SU-DHL-6 (cell line): ENCODE measurements at regions not wholly inside any gene's neighbourhood (a gene's known extent, or its start where the extent isn't known, plus 50 kb on each side); places are given as distances from the start of the nearest gene placed in this dataset.

Experiments used
- H2AFZ ChIP-seq: fragments of 200-600 bp; sonication (generic); 2 replicates; pipeline ENCODE4 v1.6.1; 2014; ENCODE audit warnings: low read depth, mild to moderate bottlenecking, moderate library complexity, mixed read lengths, antibody characterized with exemption, low read length; ENCODE audit not compliant: severe bottlenecking
- H3F3A ChIP-seq: fragments of 200-600 bp; shearing (Covaris generic); 2 replicates; pipeline ENCODE4 v1.6.0; 2016; ENCODE audit warnings: antibody characterized with exemption, mild to moderate bottlenecking; ENCODE audit not compliant: insufficient read depth
- H3K27ac ChIP-seq: fragments of 200-600 bp; sonication (generic); 2 replicates; pipeline ENCODE4 v1.5.1; 2016; ENCODE audit warnings: low read depth, mild to moderate bottlenecking, low read length, moderate library complexity, mixed read lengths
- H3K27me3 ChIP-seq: fragments of 200-600 bp; sonication (generic), shearing (Covaris generic); 2 replicates; pipeline ENCODE4 v1.6.0; 2014; ENCODE audit warnings: mild to moderate bottlenecking, low read length
- H3K36me3 ChIP-seq: fragments of 200-600 bp; sonication (generic); 2 replicates; pipeline ENCODE4 v1.6.1; 2014; ENCODE audit warnings: mild to moderate bottlenecking, low read length, mixed read lengths
- H3K4me2 ChIP-seq: fragments of 300-600, 200-600 bp; shearing (Covaris generic), sonication (generic); 2 replicates; pipeline ENCODE4 v1.6.0; 2014; ENCODE audit warnings: low read length, low read depth, mild to moderate bottlenecking; ENCODE audit not compliant: poor library complexity, severe bottlenecking
- H3K4me3 ChIP-seq: fragments of 200-600 bp; sonication (generic); 2 replicates; pipeline ENCODE4 v1.5.1; 2014; ENCODE audit warnings: antibody characterized with exemption, low read length, mild to moderate bottlenecking, mixed read lengths; ENCODE audit not compliant: insufficient read depth, poor library complexity, severe bottlenecking
- H3K79me2 ChIP-seq: fragments of 200-600 bp; sonication (generic); 2 replicates; pipeline ENCODE4 v1.6.1; 2014; ENCODE audit warnings: mild to moderate bottlenecking, low read length, moderate library complexity; ENCODE audit not compliant: insufficient read depth
- H3K9ac ChIP-seq: fragments of 200-600 bp; sonication (generic); 2 replicates; pipeline ENCODE4 v1.7.0; 2014; ENCODE audit warnings: mild to moderate bottlenecking, low read length
- H3K9me2 ChIP-seq: fragments of 200-600 bp; sonication (generic); replicated peaks from 2 replicates; pipeline ENCODE4 v1.6.1; 2014; ENCODE audit warnings: low read length; ENCODE audit not compliant: insufficient read depth
- H3K9me3 ChIP-seq: fragments of 200-600 bp; sonication (generic); 2 replicates; pipeline ENCODE4 v1.6.1; 2014; ENCODE audit warnings: low read length, mixed read lengths; ENCODE audit not compliant: insufficient read depth
- H4K20me1 ChIP-seq: fragments of 200-600 bp; sonication (generic); 2 replicates; pipeline ENCODE4 v1.6.1; 2014; ENCODE audit warnings: low read depth, mild to moderate bottlenecking, antibody characterized with exemption, low read length, moderate library complexity, mixed read lengths
- EZH2phosphoT487 ChIP-seq: fragments of 200-600 bp; sonication (generic), shearing (Covaris generic); conservative IDR thresholded peaks from 2 replicates; pipeline ENCODE4 v1.6.1; 2018; ENCODE audit warnings: mild to moderate bottlenecking, antibody characterized with exemption, low read length, moderate library complexity, mixed read lengths
- TF ChIP-seq, protein P1 (sequence below): fragments of 200-600 bp; sonication (generic); IDR thresholded peaks from one replicate; pipeline ENCODE4 v1.5.1; 2017; ENCODE audit warnings: antibody characterized with exemption, mild to moderate bottlenecking, low read length, moderate library complexity; ENCODE audit not compliant: insufficient read depth, poor library complexity, severe bottlenecking

DNA sequence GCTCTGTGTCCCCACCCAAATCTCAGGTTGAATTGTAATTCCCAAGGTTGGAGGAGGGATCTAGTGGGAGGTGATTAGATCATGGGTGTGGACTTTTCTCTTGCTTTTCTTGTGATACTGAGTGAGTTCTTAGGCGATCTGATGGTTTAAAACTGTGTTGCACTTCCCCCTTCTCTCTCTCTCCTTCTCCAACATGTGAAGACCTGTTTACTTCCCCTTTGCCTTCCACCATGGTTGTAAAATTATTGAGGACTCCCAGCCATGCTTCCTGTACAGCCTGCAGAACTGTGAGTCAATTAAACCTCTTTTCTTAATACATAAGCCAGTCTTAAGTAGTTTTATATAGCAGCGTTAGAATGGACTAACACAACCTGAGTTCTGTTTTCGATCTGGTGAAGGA is 738.2 kb downstream of the ARAP2 start:
- H4K20me1 ChIP-seq = no peaks in the 10 kb centered on the region
- no peaks in the 10 kb centered on the region for H3K79me2 ChIP-seq
- no peak overlapping the region for H3K4me2 ChIP-seq
- no peaks in the 10 kb centered on the region for H3K27me3 ChIP-seq
- TF ChIP-seq, protein P1, sequence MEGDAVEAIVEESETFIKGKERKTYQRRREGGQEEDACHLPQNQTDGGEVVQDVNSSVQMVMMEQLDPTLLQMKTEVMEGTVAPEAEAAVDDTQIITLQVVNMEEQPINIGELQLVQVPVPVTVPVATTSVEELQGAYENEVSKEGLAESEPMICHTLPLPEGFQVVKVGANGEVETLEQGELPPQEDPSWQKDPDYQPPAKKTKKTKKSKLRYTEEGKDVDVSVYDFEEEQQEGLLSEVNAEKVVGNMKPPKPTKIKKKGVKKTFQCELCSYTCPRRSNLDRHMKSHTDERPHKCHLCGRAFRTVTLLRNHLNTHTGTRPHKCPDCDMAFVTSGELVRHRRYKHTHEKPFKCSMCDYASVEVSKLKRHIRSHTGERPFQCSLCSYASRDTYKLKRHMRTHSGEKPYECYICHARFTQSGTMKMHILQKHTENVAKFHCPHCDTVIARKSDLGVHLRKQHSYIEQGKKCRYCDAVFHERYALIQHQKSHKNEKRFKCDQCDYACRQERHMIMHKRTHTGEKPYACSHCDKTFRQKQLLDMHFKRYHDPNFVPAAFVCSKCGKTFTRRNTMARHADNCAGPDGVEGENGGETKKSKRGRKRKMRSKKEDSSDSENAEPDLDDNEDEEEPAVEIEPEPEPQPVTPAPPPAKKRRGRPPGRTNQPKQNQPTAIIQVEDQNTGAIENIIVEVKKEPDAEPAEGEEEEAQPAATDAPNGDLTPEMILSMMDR = no peak
- no peak for TF ChIP-seq EZH2phosphoT487
- H3K27ac ChIP-seq = no peak overlapping the region
- no peaks in the 10 kb centered on the region for H3F3A ChIP-seq
- no peak overlapping the region for H3K4me3 ChIP-seq
- no peak overlapping the region for H2AFZ ChIP-seq
- no peak overlapping the region for H3K9ac ChIP-seq
- 0 out of 2 replicates have a peak, but pooled peaks cover 5% of the 10 kb centered on the region for H3K9me3 ChIP-seq
- H3K36me3 ChIP-seq = no peaks in the 10 kb centered on the region
- H3K9me2 ChIP-seq = no peaks in the 10 kb centered on the region

DNA sequence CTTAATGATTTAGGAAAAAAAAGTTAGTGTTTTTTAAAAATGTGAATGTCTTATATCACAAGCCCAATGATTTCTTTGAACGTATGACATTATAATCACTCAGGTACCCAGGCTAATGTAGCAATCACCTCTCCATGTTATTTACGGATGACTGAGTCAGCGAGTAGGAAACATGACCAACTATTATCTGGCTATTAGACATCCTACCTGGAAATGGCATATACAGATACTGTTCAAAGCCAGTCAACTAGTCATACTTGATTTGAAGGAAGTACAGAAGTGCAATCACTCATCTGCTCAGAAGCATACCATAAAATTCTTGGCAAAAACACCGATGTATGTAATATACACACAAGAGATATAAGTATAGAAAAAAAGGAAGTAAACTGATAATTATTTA is 732.5 kb downstream of the ARAP2 start:
- no peak overlapping the region for H3K9ac ChIP-seq
- H2AFZ ChIP-seq = peak overlapping the region; percentile 54
- no peak overlapping the region for H3K27ac ChIP-seq
- H3K9me3 ChIP-seq = no peaks in the 10 kb centered on the region
- TF ChIP-seq EZH2phosphoT487 = no peak
- TF ChIP-seq, protein P1 = no peak
- H4K20me1 ChIP-seq = no peaks in the 10 kb centered on the region
- no peaks in the 10 kb centered on the region for H3K27me3 ChIP-seq
- H3K9me2 ChIP-seq = no peaks in the 10 kb centered on the region
- H3K79me2 ChIP-seq = no peaks in the 10 kb centered on the region
- H3K4me2 ChIP-seq = no peak overlapping the region
- no peak overlapping the region for H3K4me3 ChIP-seq
- no peaks in the 10 kb centered on the region for H3K36me3 ChIP-seq
- H3F3A ChIP-seq = no peaks in the 10 kb centered on the region

DNA sequence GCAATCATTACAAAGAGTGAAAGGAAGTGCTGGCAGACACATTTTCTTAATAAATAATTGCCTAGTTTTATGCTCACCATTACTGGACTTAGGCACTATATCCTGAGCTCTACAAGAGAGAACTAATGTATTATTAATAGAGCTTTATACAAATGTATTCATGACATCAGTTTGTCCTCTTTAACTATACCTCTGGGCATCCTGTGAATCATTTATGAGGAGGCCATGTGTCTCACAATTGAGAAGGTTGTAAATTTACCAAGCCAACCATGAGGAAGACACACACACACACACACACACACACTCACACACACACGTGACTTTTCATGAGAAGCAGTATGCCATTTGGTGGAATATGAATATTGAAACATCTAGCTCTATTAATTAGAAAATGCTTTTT is 728.2 kb downstream of the ARAP2 start:
- no peaks in the 10 kb centered on the region for H3K9me2 ChIP-seq
- no peaks in the 10 kb centered on the region for H3K36me3 ChIP-seq
- H3K79me2 ChIP-seq = no peaks in the 10 kb centered on the region
- H3K4me3 ChIP-seq = no peak overlapping the region
- no peak overlapping the region for H2AFZ ChIP-seq
- H3K4me2 ChIP-seq = no peak overlapping the region
- no peaks in the 10 kb centered on the region for H4K20me1 ChIP-seq
- H3K9me3 ChIP-seq = no peaks in the 10 kb centered on the region; the same call in 1 of the 2 replicates
- TF ChIP-seq, protein P1 = no peak
- no peak for TF ChIP-seq EZH2phosphoT487
- H3K27ac ChIP-seq = no peak overlapping the region
- no peaks in the 10 kb centered on the region for H3K27me3 ChIP-seq
- no peaks in the 10 kb centered on the region for H3F3A ChIP-seq
- no peak overlapping the region for H3K9ac ChIP-seq
